GM12801 (cell line): ENCODE measurements at regions not wholly inside any gene's neighbourhood (a gene's known extent, or its start where the extent isn't known, plus 50 kb on each side); places are given as distances from the start of the nearest gene placed in this dataset.

ENCODE experiments used
- CTCF ChIP-seq: IDR thresholded peaks from one replicate; pipeline ENCODE4 v1.5.1; 2011; ENCODE audit warnings: control low read depth; ENCODE audit not compliant: insufficient read length; ENCODE audit errors: extremely low read depth

GRCh38 chr15:91478717-91479191 is 374.8 kb upstream of the SLCO3A1 start:
- no peak for TF ChIP-seq CTCF

GRCh38 chr15:91480426-91480825 is 373.1 kb upstream of the SLCO3A1 start:
- TF ChIP-seq CTCF = no peak

- TF ChIP-seq CTCF = no peak
These were observed 370.7 kb upstream of the SLCO3A1 start for GRCh38 chr15:91482799-91483198.

- no peak for TF ChIP-seq CTCF
These were observed 369.4 kb upstream of the SLCO3A1 start for GRCh38 chr15:91484141-91484540.

- TF ChIP-seq CTCF = no peak
These were observed 365.1 kb upstream of the SLCO3A1 start for GRCh38 chr15:91488452-91488851.

GRCh38 chr15:91490211-91490610 is 363.3 kb upstream of the SLCO3A1 start:
- no peak for TF ChIP-seq CTCF

- no peak for TF ChIP-seq CTCF
These were observed 362.2 kb upstream of the SLCO3A1 start for GRCh38 chr15:91491101-91491950.
